Breast epithelium (tissue), 4 donors: ENCODE measurements at regions not wholly inside any gene's neighbourhood (a gene's known extent, or its start where the extent isn't known, plus 50 kb on each side); places are given as distances from the start of the nearest gene placed in this dataset.

Experiments used
- DNase-seq, 2 donors: peaks; one replicate each; pipeline ENCODE4 v3.0.0-alpha.2; 2019; ENCODE audit warnings: low spot score in 2 of 2
- H3K27ac ChIP-seq, 2 donors: fragments of 200-600 bp; sonication (generic) in 1 of 2; one replicate each; pipeline ENCODE4 v1.5.1; 2016 to 2019; ENCODE audit warnings: mild to moderate bottlenecking in 1 of 2
- H3K27me3 ChIP-seq, 2 donors: fragments of 200-600 bp; sonication (generic) in 1 of 2; one replicate each; pipeline versions ENCODE4 v1.5.1 to v1.6.0; 2017 to 2019; ENCODE audit warnings: control low read depth in 1 of 2, mild to moderate bottlenecking in 1 of 2
- H3K36me3 ChIP-seq: fragments of 200-600 bp; one replicate; pipeline ENCODE4 v1.5.1; 2019
- H3K4me1 ChIP-seq, 2 donors: fragments of 200-600 bp; sonication (generic); one replicate each; pipeline ENCODE4 v1.5.1; 2016 to 2019; ENCODE audit warnings: control low read depth in 1 of 2
- H3K4me3 ChIP-seq, 3 donors: fragments of 200-600 bp; sonication (generic); 1 replicate in 2 of 3; 2 replicates in 1 of 3; pipeline ENCODE4 v1.5.1; 2016 to 2019; ENCODE audit warnings: mild to moderate bottlenecking in 3 of 3, moderate library complexity in 2 of 3
- H3K9me3 ChIP-seq, 2 donors: fragments of 200-600 bp; sonication (generic) in 1 of 2; one replicate each; pipeline ENCODE4 v1.5.1; 2016 to 2019; ENCODE audit warnings: control low read depth in 1 of 2
- POLR2A ChIP-seq: fragments of 450-650 bp; IDR thresholded peaks from one replicate; pipeline ENCODE4 v1.6.1; 2016; ENCODE audit warnings: antibody characterized with exemption, mild to moderate bottlenecking, moderate library complexity
- POLR2AphosphoS5 ChIP-seq, 3 donors: sonication (generic); formaldehyde crosslinking; IDR thresholded peaks; one replicate each; pipeline ENCODE4 v1.6.1; 2017; ENCODE audit warnings: antibody characterized with exemption in 3 of 3
- intact Hi-C: fragments of 100-400 bp; cut with DNase I; formaldehyde crosslinking; loops from one replicate; pipeline ENCODE4 v1.15.1; 2023; ENCODE audit warnings: low total_unique reads
- TF ChIP-seq, protein P1 (sequence below), 3 donors: fragments of 450-650 bp; IDR thresholded peaks; one replicate each; pipeline ENCODE4 v1.5.1; 2016 to 2017; ENCODE audit warnings: antibody characterized with exemption in 3 of 3, mild to moderate bottlenecking in 3 of 3, moderate library complexity in 3 of 3

GRCh38 chr12:126545411-126545810 is 1480.2 kb downstream of the AACS start:
- intact Hi-C loops: no loop called here
- Histone ChIP-seq H3K27me3 (no peaks in the 10 kb centered on the region), H3K36me3 (no peaks in the 10 kb centered on the region), H3K4me3 (no peak overlapping the region), H3K4me1 (no peaks in the 10 kb centered on the region), H3K9me3 (no peaks in the 10 kb centered on the region), H3K27ac (no peak overlapping the region)
- no peak for DNase-seq
- TF ChIP-seq POLR2AphosphoS5 (IDR thresholded peaks at IDR 0.05) (no peak), POLR2A (no peak)
- TF ChIP-seq, protein P1, sequence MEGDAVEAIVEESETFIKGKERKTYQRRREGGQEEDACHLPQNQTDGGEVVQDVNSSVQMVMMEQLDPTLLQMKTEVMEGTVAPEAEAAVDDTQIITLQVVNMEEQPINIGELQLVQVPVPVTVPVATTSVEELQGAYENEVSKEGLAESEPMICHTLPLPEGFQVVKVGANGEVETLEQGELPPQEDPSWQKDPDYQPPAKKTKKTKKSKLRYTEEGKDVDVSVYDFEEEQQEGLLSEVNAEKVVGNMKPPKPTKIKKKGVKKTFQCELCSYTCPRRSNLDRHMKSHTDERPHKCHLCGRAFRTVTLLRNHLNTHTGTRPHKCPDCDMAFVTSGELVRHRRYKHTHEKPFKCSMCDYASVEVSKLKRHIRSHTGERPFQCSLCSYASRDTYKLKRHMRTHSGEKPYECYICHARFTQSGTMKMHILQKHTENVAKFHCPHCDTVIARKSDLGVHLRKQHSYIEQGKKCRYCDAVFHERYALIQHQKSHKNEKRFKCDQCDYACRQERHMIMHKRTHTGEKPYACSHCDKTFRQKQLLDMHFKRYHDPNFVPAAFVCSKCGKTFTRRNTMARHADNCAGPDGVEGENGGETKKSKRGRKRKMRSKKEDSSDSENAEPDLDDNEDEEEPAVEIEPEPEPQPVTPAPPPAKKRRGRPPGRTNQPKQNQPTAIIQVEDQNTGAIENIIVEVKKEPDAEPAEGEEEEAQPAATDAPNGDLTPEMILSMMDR (IDR thresholded peaks at IDR 0.05): no peak

GRCh38 chr12:126547905-126548304 is 1482.7 kb downstream of the AACS start:
- no peak for DNase-seq
- H3K9me3 ChIP-seq: no peaks in the 10 kb centered on the region
- no peak overlapping the region for H3K4me3 ChIP-seq
- TF ChIP-seq POLR2AphosphoS5 (IDR thresholded peaks at IDR 0.05) (no peak), POLR2A (no peak)
- TF ChIP-seq, protein P1 (IDR thresholded peaks at IDR 0.05): no peak
- intact Hi-C loops: no loop called here
- H3K27me3 ChIP-seq: no peaks in the 10 kb centered on the region
- no peak overlapping the region for H3K27ac ChIP-seq
- no peaks in the 10 kb centered on the region for H3K36me3 ChIP-seq
- H3K4me1 ChIP-seq: no peaks in the 10 kb centered on the region

GRCh38 chr12:126551869-126552268 is 1486.6 kb downstream of the AACS start:
- Histone ChIP-seq H3K9me3 (peaks cover 0 to 4% of the 10 kb centered on the region in 2 donors), H3K27me3 (no peaks in the 10 kb centered on the region), H3K4me1 (no peaks in the 10 kb centered on the region), H3K4me3 (no peak overlapping the region), H3K36me3 (no peaks in the 10 kb centered on the region), H3K27ac (no peak overlapping the region)
- intact Hi-C loops: no loop called here
- no peak for TF ChIP-seq POLR2A
- TF ChIP-seq POLR2AphosphoS5 (IDR thresholded peaks at IDR 0.05): no peak
- TF ChIP-seq, protein P1 (IDR thresholded peaks at IDR 0.05): no peak
- DNase-seq: no peak

GRCh38 chr12:126554625-126555024 is 1489.4 kb downstream of the AACS start:
- H3K9me3 ChIP-seq: peaks cover 0 to 4% of the 10 kb centered on the region in 2 donors
- no peaks in the 10 kb centered on the region for H3K4me1 ChIP-seq
- H3K4me3 ChIP-seq: no peak overlapping the region
- intact Hi-C loops: no loop called here
- TF ChIP-seq, protein P1 (IDR thresholded peaks at IDR 0.05): no peak
- TF ChIP-seq POLR2AphosphoS5 (IDR thresholded peaks at IDR 0.05) (no peak), POLR2A (no peak)
- no peak for DNase-seq
- no peaks in the 10 kb centered on the region for H3K27me3 ChIP-seq
- H3K27ac ChIP-seq: no peak overlapping the region
- no peaks in the 10 kb centered on the region for H3K36me3 ChIP-seq

DNA sequence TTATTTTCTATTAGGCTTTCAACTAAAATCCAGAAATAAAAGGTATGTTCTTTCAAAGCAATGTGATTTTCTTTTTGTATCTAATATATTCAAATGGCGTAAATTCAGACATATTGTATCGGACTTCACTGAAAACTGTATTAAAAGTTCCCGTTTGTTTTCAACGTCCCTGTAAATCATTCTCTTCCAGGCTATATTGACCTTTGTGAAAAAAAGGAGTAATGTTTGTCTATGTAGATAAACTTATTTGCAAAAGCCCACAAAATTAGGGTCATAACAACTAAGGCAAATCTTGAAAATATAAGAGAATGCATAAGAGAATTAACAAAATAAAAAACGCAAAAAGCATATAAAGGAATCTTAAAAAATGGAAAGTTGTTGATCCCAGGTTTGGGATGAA is 1492.4 kb downstream of the AACS start:
- Histone ChIP-seq H3K36me3 (no peaks in the 10 kb centered on the region), H3K4me3 (no peak overlapping the region), H3K9me3 (peaks cover 0 to 4% of the 10 kb centered on the region in 2 donors), H3K4me1 (no peaks in the 10 kb centered on the region), H3K27me3 (no peaks in the 10 kb centered on the region), H3K27ac (no peak overlapping the region)
- intact Hi-C loops: no loop called here
- no peak for DNase-seq
- TF ChIP-seq POLR2AphosphoS5 (IDR thresholded peaks at IDR 0.05): no peak
- no peak for TF ChIP-seq POLR2A
- TF ChIP-seq, protein P1 (IDR thresholded peaks at IDR 0.05): no peak
